SK-N-SH (cell line): ENCODE measurements at regions not wholly inside any gene's neighbourhood (a gene's known extent, or its start where the extent isn't known, plus 50 kb on each side); places are given as distances from the start of the nearest gene placed in this dataset.

Experiments used
- CTCF ChIA-PET: fragments of 300-600, 350-600 bp; formaldehyde crosslinking; extraction: SDS; loops from one replicate; lab custom pipeline; 2021; lab: Yijun Ruan, JAX
- POLR2A ChIA-PET: fragments of 350-600 bp; sonication (Branson Sonifier 250); formaldehyde crosslinking; extraction: SDS; loops from one replicate; lab custom pipeline; 2020; ENCODE audit warnings: antibody characterized with exemption, inconsistent platforms; lab: Yijun Ruan, JAX
- DNase-seq: peaks from one replicate; pipeline ENCODE4 v3.0.0; 2012
- H2AFZ ChIP-seq: fragments of 200-600 bp; sonication (generic); 2 replicates; pipeline ENCODE4 v1.8.1; 2016; ENCODE audit warnings: antibody characterized with exemption, mild to moderate bottlenecking, low read depth
- H3F3A ChIP-seq: fragments of 200-600 bp; sonication (generic); replicated peaks from 2 replicates; pipeline ENCODE3; 2016; ENCODE audit warnings: antibody characterized with exemption, mild to moderate bottlenecking; ENCODE audit not compliant: insufficient read depth
- H3K27ac ChIP-seq, 2 experiments: fragments of 200-500 bp in 1 of 2; fragments of 200-600 bp in 1 of 2; sonication (Bioruptor generic) in 1 of 2; sonication (generic), shearing (Covaris generic) in 1 of 2; 2 replicates each; pipeline versions ENCODE4 v1.5.1 to v1.6.1; 2014 to 2016; ENCODE audit warnings: low read depth in 2 of 2, inconsistent platforms in 1 of 2, low read length in 1 of 2, mild to moderate bottlenecking in 1 of 2, mixed read lengths in 1 of 2
- H3K27me3 ChIP-seq: fragments of 200-600 bp; sonication (generic), shearing (Covaris generic); 2 replicates; pipeline ENCODE4 v1.6.1; 2016; ENCODE audit warnings: mixed run types; ENCODE audit not compliant: insufficient read depth
- H3K36me3 ChIP-seq, 2 experiments: fragments of 200-500 bp in 1 of 2; fragments of 200-600 bp in 1 of 2; sonication (Bioruptor generic) in 1 of 2; sonication (generic) in 1 of 2; replicated peaks in 1 of 2; 2 replicates each; pipeline versions ENCODE3 to v1.5.1; 2014 to 2016; ENCODE audit warnings: low read length in 1 of 2, mild to moderate bottlenecking in 1 of 2; ENCODE audit not compliant: insufficient read depth in 2 of 2, control insufficient read depth in 1 of 2
- H3K4me1 ChIP-seq, 2 experiments: fragments of 200-500 bp in 1 of 2; fragments of 200-600 bp in 1 of 2; sonication (Bioruptor generic) in 1 of 2; sonication (generic), shearing (Covaris generic) in 1 of 2; 2 replicates each; pipeline versions ENCODE4 v1.5.1 to v1.6.1; 2014 to 2016; ENCODE audit warnings: low read depth in 1 of 2, low read length in 1 of 2, mixed run types in 1 of 2; ENCODE audit not compliant: insufficient read depth in 2 of 2, control insufficient read depth in 1 of 2
- H3K4me2 ChIP-seq: fragments of 200-600 bp; sonication (generic), shearing (Covaris generic); 2 replicates; pipeline ENCODE4 v1.6.1; 2017; ENCODE audit warnings: mixed run types
- H3K4me3 ChIP-seq, 2 experiments: fragments of 200-500 bp in 1 of 2; fragments of 200-600 bp in 1 of 2; sonication (Bioruptor generic) in 1 of 2; sonication (generic), shearing (Covaris generic) in 1 of 2; 2 replicates each; pipeline versions ENCODE4 v1.5.1 to v1.8.1; 2014 to 2016; ENCODE audit warnings: low read depth in 2 of 2, inconsistent platforms in 1 of 2, low read length in 1 of 2, mild to moderate bottlenecking in 1 of 2, mixed read lengths in 1 of 2, moderate library complexity in 1 of 2
- H3K79me2 ChIP-seq: fragments of 200-600 bp; sonication (generic); 2 replicates; pipeline ENCODE4 v1.8.1; 2017; ENCODE audit warnings: mild to moderate bottlenecking; ENCODE audit not compliant: insufficient read depth
- H3K9ac ChIP-seq: fragments of 200-600 bp; sonication (generic); 2 replicates; pipeline ENCODE4 v1.6.1; 2017; ENCODE audit warnings: mixed run types
- H3K9me2 ChIP-seq: fragments of 200-600 bp; sonication (generic); 2 replicates; pipeline ENCODE4 v1.6.1; 2017; ENCODE audit warnings: mixed run types
- H3K9me3 ChIP-seq: fragments of 200-600 bp; sonication (generic); 2 replicates; pipeline ENCODE4 v1.6.1; 2017; ENCODE audit warnings: mixed run types, mild to moderate bottlenecking, moderate library complexity
- H4K20me1 ChIP-seq: fragments of 200-600 bp; sonication (generic); 2 replicates; pipeline ENCODE4 v1.6.1; 2017; ENCODE audit warnings: mild to moderate bottlenecking, mixed run types; ENCODE audit not compliant: insufficient read depth
- CHD2 ChIP-seq: fragments of 150-350 bp; IDR thresholded peaks from 2 replicates; pipeline ENCODE4 v1.6.1; 2018; ENCODE audit warnings: low read length; ENCODE audit not compliant: partially characterized antibody
- FOXJ3 ChIP-seq: sonication (generic); formaldehyde crosslinking; IDR thresholded peaks from 2 replicates; pipeline ENCODE4 v1.5.1; 2020; ENCODE audit warnings: mild to moderate bottlenecking, missing genetic modification reagents
- FOXM1 ChIP-seq: IDR thresholded peaks from 2 replicates; pipeline ENCODE4 v1.4.0; 2012; ENCODE audit warnings: low read depth, mild to moderate bottlenecking
- GABPA ChIP-seq: IDR thresholded peaks from 2 replicates; pipeline ENCODE4 v1.4.0; 2012; ENCODE audit warnings: low read depth, mild to moderate bottlenecking
- GATA2 ChIP-seq: sonication (generic); formaldehyde crosslinking; IDR thresholded peaks from 2 replicates; pipeline ENCODE4 v1.5.0; 2020; ENCODE audit warnings: mild to moderate bottlenecking, missing genetic modification reagents
- IRF3 ChIP-seq: fragments of 150-350 bp; IDR thresholded peaks from 2 replicates; pipeline ENCODE4 v1.6.1; 2016; ENCODE audit warnings: mild to moderate bottlenecking, low read depth, low read length
- JUND ChIP-seq: IDR thresholded peaks from 2 replicates; pipeline ENCODE4 v1.4.0; 2012
- MEF2A ChIP-seq: IDR thresholded peaks from 2 replicates; pipeline ENCODE4 v1.4.0; 2012; ENCODE audit warnings: low read depth, borderline replicate concordance
- MXI1 ChIP-seq: IDR thresholded peaks from 2 replicates; pipeline ENCODE4 v1.6.1; 2012; ENCODE audit warnings: mild to moderate bottlenecking, low read depth, low read length, improper control_type of control experiment
- NRF1 ChIP-seq: IDR thresholded peaks from 2 replicates; pipeline ENCODE4 v1.6.1; 2012; ENCODE audit warnings: low read depth, mild to moderate bottlenecking, low read length
- POLR2AphosphoS5 ChIP-seq: IDR thresholded peaks from 2 replicates; pipeline ENCODE4 v1.6.1; 2012; ENCODE audit warnings: low read depth, low read length
- RFX5 ChIP-seq: IDR thresholded peaks from 2 replicates; pipeline ENCODE4 v1.6.1; 2012; ENCODE audit warnings: mild to moderate bottlenecking, improper control_type of control experiment, low read length
- SMC3 ChIP-seq: IDR thresholded peaks from 2 replicates; pipeline ENCODE4 v1.6.1; 2012; ENCODE audit warnings: low read depth, low read length, improper control_type of control experiment
- TAF1 ChIP-seq: IDR thresholded peaks from 2 replicates; pipeline ENCODE4 v1.6.1; 2012; ENCODE audit warnings: low read depth, mild to moderate bottlenecking, low read length, moderate library complexity, borderline replicate concordance
- TCF12 ChIP-seq: IDR thresholded peaks from 2 replicates; pipeline ENCODE4 v1.4.0; 2012
- TEAD4 ChIP-seq: IDR thresholded peaks from 2 replicates; pipeline ENCODE4 v1.4.0; 2012; ENCODE audit warnings: mild to moderate bottlenecking, borderline replicate concordance; ENCODE audit not compliant: insufficient read depth
- USF2 ChIP-seq: fragments of 150-350 bp; IDR thresholded peaks from 2 replicates; pipeline ENCODE4 v1.6.1; 2017; ENCODE audit warnings: antibody characterized with exemption, low read length, low read depth, borderline replicate concordance
- WGBS: methylation state at CpG from one replicate; pipeline ENCODE4 v1.1.6; 2017; ENCODE audit warnings: low lambda C conversion rate; 5-methylcytosine and 5-hydroxymethylcytosine counted together
- TF ChIP-seq, protein P1 (sequence below): IDR thresholded peaks from 2 replicates; pipeline ENCODE4; 2012

GRCh38 chr4:146122398-146122797 lies 53.1 kb upstream of the LSM6 start:
- H3K79me2 ChIP-seq = no peaks in the 10 kb centered on the region
- no peaks in the 10 kb centered on the region for H3K9me3 ChIP-seq
- POLR2A ChIA-PET = no interaction called here
- no peaks in the 10 kb centered on the region for H3K4me1 ChIP-seq
- DNase-seq = no peak
- TF ChIP-seq NRF1 (no peak), JUND (no peak), FOXJ3 (CRISPR knock-in tag) (no peak), GABPA (no peak), TEAD4 (no peak), USF2 (no peak), MEF2A (no peak), TCF12 (no peak), CHD2 (no peak), SMC3 (no peak), FOXM1 (no peak), MXI1 (no peak), POLR2AphosphoS5 (no peak), GATA2 (no peak), TAF1 (no peak), RFX5 (no peak), IRF3 (no peak)
- TF ChIP-seq, protein P1, sequence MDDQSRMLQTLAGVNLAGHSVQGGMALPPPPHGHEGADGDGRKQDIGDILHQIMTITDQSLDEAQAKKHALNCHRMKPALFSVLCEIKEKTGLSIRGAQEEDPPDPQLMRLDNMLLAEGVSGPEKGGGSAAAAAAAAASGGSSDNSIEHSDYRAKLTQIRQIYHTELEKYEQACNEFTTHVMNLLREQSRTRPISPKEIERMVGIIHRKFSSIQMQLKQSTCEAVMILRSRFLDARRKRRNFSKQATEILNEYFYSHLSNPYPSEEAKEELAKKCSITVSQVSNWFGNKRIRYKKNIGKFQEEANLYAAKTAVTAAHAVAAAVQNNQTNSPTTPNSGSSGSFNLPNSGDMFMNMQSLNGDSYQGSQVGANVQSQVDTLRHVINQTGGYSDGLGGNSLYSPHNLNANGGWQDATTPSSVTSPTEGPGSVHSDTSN = no peak
- no peaks in the 10 kb centered on the region for H4K20me1 ChIP-seq
- CTCF ChIA-PET = interaction anchor here (1.9 kb wide), 1 partner anchor 27 kb away, joined by 6 read pairs; no protein-coding TSS in a partner anchor
- no peak overlapping the region for H3K9ac ChIP-seq
- no peak overlapping the region for H2AFZ ChIP-seq
- WGBS = 60% methylated on average over 6 of the region's 6 CpGs
- H3K4me3 ChIP-seq = no peak overlapping the region
- no peaks in the 10 kb centered on the region for H3K27me3 ChIP-seq
- no peak overlapping the region for H3K4me2 ChIP-seq
- no peaks in the 10 kb centered on the region for H3K9me2 ChIP-seq
- H3K27ac ChIP-seq = no peak overlapping the region
- H3F3A ChIP-seq = no peaks in the 10 kb centered on the region
- no peaks in the 10 kb centered on the region for H3K36me3 ChIP-seq

GRCh38 chr4:146121757-146122156 lies 53.8 kb upstream of the LSM6 start:
- ChIA-PET POLR2A (no interaction called here), CTCF (no interaction called here)
- no peak for DNase-seq
- Histone ChIP-seq H3K9me3 (no peaks in the 10 kb centered on the region), H3K27ac (no peak overlapping the region), H3K9me2 (no peaks in the 10 kb centered on the region), H3K79me2 (no peaks in the 10 kb centered on the region), H3K4me3 (no peak overlapping the region), H4K20me1 (no peaks in the 10 kb centered on the region), H3K27me3 (no peaks in the 10 kb centered on the region), H3K36me3 (no peaks in the 10 kb centered on the region), H2AFZ (no peak overlapping the region), H3K4me1 (no peaks in the 10 kb centered on the region), H3K9ac (no peak overlapping the region), H3F3A (no peaks in the 10 kb centered on the region), H3K4me2 (no peak overlapping the region)
- 66% methylated on average over 3 of the region's 3 CpGs for WGBS
- no peak for TF ChIP-seq SMC3
